ENCODE measurements at regions not wholly inside any gene's neighbourhood (a gene's known extent, or its start where the extent isn't known, plus 50 kb on each side); places are given as distances from the start of the nearest gene placed in this dataset.
"Not testable (repeated sequence)": the region's sequence is repeated elsewhere in the genome, so short reads cannot be mapped to it uniquely, and the experiment has no call there.

GRCh38 chr17:43345515-43345914, 53.3 kb upstream of the ARL4D start:
- not testable (repeated sequence) for DNase-seq

- no peak for DNase-seq
These were observed 54.1 kb upstream of the ARL4D start for GRCh38 chr17:43344685-43345084.

GRCh38 chr17:43342589-43342890, 56.3 kb upstream of the ARL4D start:
- DNase-seq: no peak

GRCh38 chr17:43341715-43342588, 56.8 kb upstream of the ARL4D start:
- DNase-seq: no peak

- peak; percentile 17 to 61 for DNase-seq
These were observed 59.8 kb upstream of the ARL4D start for GRCh38 chr17:43338886-43339516.

GRCh38 chr17:43337684-43338428, 60.9 kb upstream of the ARL4D start:
- no peak for DNase-seq

GRCh38 chr17:43334738-43335402, 63.9 kb upstream of the ARL4D start:
- no peak for DNase-seq

GRCh38 chr17:43333433-43333943, 65.3 kb upstream of the ARL4D start:
- DNase-seq: no peak

GRCh38 chr17:43332230-43332629, 66.6 kb upstream of the ARL4D start:
- no peak for DNase-seq

- no peak for DNase-seq
These were observed 67.7 kb upstream of the ARL4D start for GRCh38 chr17:43330876-43331639.

GRCh38 chr17:43329183-43329582, 69.6 kb upstream of the ARL4D start:
- DNase-seq: no peak

- no peak for DNase-seq
These were observed 70.1 kb upstream of the ARL4D start for GRCh38 chr17:43328650-43329049.

- DNase-seq: no peak
These were observed 70.9 kb upstream of the ARL4D start for GRCh38 chr17:43327834-43328420.

- no peak for DNase-seq
These were observed 71.4 kb upstream of the ARL4D start for GRCh38 chr17:43327421-43327820.

GRCh38 chr17:43326490-43327275, 72.1 kb upstream of the ARL4D start:
- DNase-seq: no peak

GRCh38 chr17:43324205-43324893, 74.4 kb upstream of the ARL4D start:
- no peak for DNase-seq

GRCh38 chr17:43319293-43320124, 79.3 kb upstream of the ARL4D start:
- no peak for DNase-seq

- DNase-seq: no peak
These were observed 82.2 kb upstream of the ARL4D start for GRCh38 chr17:43316522-43317142.
